RWPE2 (cell line): ENCODE measurements at regions not wholly inside any gene's neighbourhood (a gene's known extent, or its start where the extent isn't known, plus 50 kb on each side); places are given as distances from the start of the nearest gene placed in this dataset.

Source experiments
- ATAC-seq: fragments of 200-7000 bp; cut with Tn5 transposase; 3 replicates; pipeline ENCODE4 v1.9.1; 2021; ENCODE audit warnings: low read depth
- DNase-seq: peaks from one replicate; pipeline ENCODE4 v3.0.0-alpha.2; 2020; ENCODE audit warnings: low spot score
- H3K27ac ChIP-seq: fragments of 450-650 bp; 2 replicates; pipeline ENCODE4 v1.5.1; 2017; ENCODE audit warnings: mild to moderate bottlenecking; ENCODE audit not compliant: poor library complexity, severe bottlenecking
- H3K27me3 ChIP-seq: fragments of 250-450 bp; sonication (Bioruptor Pico); 2 replicates; pipeline ENCODE4 v1.5.1; 2021; ENCODE audit warnings: mild to moderate bottlenecking, moderate library complexity; ENCODE audit not compliant: insufficient read depth, poor library complexity, severe bottlenecking
- H3K36me3 ChIP-seq: fragments of 250-450 bp; sonication (Bioruptor Pico); 2 replicates; pipeline ENCODE4 v1.5.1; 2020; ENCODE audit warnings: low read depth, mild to moderate bottlenecking, moderate library complexity
- H3K4me1 ChIP-seq: fragments of 250-450 bp; sonication (Bioruptor Pico); 2 replicates; pipeline ENCODE4 v1.5.1; 2021; ENCODE audit warnings: mild to moderate bottlenecking, moderate library complexity; ENCODE audit not compliant: insufficient read depth, poor library complexity, severe bottlenecking
- H3K4me3 ChIP-seq: fragments of 250-450 bp; sonication (Bioruptor Pico); 2 replicates; pipeline ENCODE4 v1.5.1; 2021; ENCODE audit warnings: mild to moderate bottlenecking, moderate library complexity; ENCODE audit not compliant: severe bottlenecking
- H3K9me3 ChIP-seq: fragments of 250-450 bp; sonication (Bioruptor Pico); 2 replicates; pipeline ENCODE4 v1.5.1; 2021; ENCODE audit warnings: mild to moderate bottlenecking, moderate library complexity; ENCODE audit not compliant: severe bottlenecking
- TF ChIP-seq, protein P1 (sequence below): fragments of 450-650 bp; IDR thresholded peaks from one replicate; pipeline ENCODE4 v1.5.1; 2017; ENCODE audit warnings: mild to moderate bottlenecking, moderate library complexity; ENCODE audit not compliant: poor library complexity, severe bottlenecking

DNA sequence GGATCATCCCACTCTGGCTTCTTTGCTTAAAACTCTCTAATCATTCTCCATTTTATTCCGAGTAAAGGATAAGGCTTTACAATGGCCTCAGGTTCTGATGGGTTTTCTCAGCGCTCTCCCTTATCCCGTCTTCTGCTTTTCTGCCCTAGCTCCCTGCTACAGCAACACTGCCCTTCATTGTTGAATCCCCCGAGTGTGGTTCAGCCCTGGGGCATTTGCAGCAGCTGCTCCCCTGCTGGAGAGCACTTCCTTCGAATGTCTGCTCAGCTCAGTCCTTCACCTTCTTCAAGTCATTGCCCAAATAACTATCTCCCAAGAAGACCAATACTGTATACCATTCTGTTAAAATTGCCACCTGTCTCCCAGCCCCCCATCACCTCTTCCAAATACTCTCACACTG lies 111.8 kb downstream of the TBXT start:
- ATAC-seq (no peak), DNase-seq (no peak)
- Histone ChIP-seq H3K4me1 (no peaks in the 10 kb centered on the region), H3K4me3 (no peak overlapping the region), H3K27ac (no peak overlapping the region), H3K27me3 (no peaks in the 10 kb centered on the region), H3K9me3 (no peaks in the 10 kb centered on the region), H3K36me3 (no peaks in the 10 kb centered on the region)
- TF ChIP-seq, protein P1, sequence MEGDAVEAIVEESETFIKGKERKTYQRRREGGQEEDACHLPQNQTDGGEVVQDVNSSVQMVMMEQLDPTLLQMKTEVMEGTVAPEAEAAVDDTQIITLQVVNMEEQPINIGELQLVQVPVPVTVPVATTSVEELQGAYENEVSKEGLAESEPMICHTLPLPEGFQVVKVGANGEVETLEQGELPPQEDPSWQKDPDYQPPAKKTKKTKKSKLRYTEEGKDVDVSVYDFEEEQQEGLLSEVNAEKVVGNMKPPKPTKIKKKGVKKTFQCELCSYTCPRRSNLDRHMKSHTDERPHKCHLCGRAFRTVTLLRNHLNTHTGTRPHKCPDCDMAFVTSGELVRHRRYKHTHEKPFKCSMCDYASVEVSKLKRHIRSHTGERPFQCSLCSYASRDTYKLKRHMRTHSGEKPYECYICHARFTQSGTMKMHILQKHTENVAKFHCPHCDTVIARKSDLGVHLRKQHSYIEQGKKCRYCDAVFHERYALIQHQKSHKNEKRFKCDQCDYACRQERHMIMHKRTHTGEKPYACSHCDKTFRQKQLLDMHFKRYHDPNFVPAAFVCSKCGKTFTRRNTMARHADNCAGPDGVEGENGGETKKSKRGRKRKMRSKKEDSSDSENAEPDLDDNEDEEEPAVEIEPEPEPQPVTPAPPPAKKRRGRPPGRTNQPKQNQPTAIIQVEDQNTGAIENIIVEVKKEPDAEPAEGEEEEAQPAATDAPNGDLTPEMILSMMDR = no peak

DNA sequence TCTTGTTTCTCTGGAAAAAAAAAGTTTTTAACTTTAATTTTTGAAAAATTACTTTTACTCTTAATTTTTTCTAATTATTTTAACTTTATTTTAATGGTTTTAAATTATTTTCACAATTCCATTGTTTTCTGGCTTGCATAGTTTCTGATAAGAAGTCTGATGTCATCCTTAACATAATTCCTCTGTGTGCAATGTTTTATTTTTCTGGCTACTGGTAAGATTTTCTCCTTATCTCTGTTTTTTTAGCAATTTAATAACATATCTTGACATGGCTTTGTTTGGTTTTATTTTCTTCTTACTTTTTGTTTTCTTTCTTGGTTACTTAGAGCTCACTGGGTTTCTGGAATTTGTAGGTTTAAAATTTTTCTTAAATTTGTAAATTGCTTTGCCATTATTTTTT lies 114.8 kb downstream of the TBXT start:
- TF ChIP-seq, protein P1 = no peak
- Histone ChIP-seq H3K27ac (no peak overlapping the region), H3K36me3 (no peaks in the 10 kb centered on the region), H3K4me3 (no peak overlapping the region), H3K9me3 (no peaks in the 10 kb centered on the region), H3K4me1 (no peaks in the 10 kb centered on the region), H3K27me3 (no peaks in the 10 kb centered on the region)
- DNase-seq (no peak), ATAC-seq (no peak)

DNA sequence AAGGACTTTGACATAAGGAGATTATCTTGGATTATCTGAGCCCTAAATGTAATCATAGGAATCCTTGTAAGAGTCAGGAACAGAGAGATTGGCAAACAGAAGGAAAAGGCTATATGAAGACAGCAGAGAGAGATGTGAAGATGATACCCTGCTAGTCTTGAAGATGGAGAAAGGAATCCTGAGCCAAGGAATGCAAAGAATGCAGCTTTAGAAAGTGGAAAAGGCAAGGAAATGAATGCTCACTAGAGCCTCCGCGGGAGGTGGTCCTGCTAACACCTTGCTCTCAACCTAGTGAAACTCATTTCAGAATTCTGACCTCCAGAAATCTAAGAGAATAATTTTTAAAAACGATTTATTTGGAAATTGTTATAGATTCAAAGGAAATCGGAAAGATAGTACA lies 117.1 kb downstream of the TBXT start:
- H3K27ac ChIP-seq = no peak overlapping the region
- no peak for ATAC-seq
- DNase-seq = no peak
- peaks cover 9% of the 10 kb centered on the region for H3K4me1 ChIP-seq
- H3K36me3 ChIP-seq = no peaks in the 10 kb centered on the region
- H3K27me3 ChIP-seq = no peaks in the 10 kb centered on the region
- no peaks in the 10 kb centered on the region for H3K9me3 ChIP-seq
- TF ChIP-seq, protein P1 = no peak
- H3K4me3 ChIP-seq = no peak overlapping the region

DNA sequence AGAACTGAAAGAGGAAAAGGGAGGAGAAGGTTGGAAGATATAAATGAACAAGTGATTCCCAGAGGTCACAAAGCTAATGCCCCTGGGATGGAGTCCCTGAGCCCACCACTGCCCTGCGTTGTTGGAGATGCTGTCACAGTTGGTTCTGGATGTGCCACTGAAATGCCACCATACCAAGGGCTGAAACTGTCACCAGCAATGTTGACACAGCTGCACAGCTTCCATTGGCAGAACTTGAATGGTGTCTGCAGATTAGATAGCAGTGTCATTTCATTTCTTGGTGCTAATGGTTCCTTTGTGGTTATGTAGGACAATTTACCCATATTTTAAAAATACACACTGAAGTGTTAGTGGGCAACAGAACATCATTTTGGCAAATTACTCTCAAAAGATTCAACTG lies 120.7 kb downstream of the TBXT start:
- TF ChIP-seq, protein P1 = no peak
- Histone ChIP-seq H3K4me3 (no peak overlapping the region), H3K9me3 (no peaks in the 10 kb centered on the region), H3K27ac (peak overlapping the region; percentile 34), H3K27me3 (no peaks in the 10 kb centered on the region), H3K4me1 (peaks cover 12% of the 10 kb centered on the region), H3K36me3 (no peaks in the 10 kb centered on the region)
- DNase-seq (no peak), ATAC-seq (no peak)

DNA sequence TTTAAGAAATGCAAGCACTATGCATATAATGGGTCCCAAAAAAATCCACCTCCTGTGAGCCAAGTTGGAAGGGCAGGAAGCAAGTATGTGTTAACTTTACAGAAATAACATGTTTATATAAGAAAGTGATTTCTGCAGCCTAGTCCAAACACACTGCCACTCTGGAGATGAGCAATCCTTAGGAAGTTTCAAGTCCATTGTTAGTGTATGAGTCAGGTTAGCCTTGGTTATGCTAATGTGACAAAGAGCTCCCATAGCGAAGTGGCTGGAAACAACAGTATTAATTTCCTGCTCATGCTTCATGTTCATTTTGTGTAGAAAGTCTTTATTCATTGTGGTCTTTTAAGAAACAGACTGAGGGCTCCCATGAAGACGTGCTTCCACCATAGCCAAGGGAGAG lies 121.4 kb downstream of the TBXT start:
- DNase-seq (no peak), ATAC-seq (peak; percentile 100)
- Histone ChIP-seq H3K27me3 (no peaks in the 10 kb centered on the region), H3K4me1 (peaks cover 12% of the 10 kb centered on the region), H3K27ac (peak overlapping the region; percentile 34), H3K4me3 (no peak overlapping the region), H3K9me3 (no peaks in the 10 kb centered on the region), H3K36me3 (no peaks in the 10 kb centered on the region)
- TF ChIP-seq, protein P1 = no peak
